Fibroblast of pulmonary artery (primary cell): ENCODE measurements at regions not wholly inside any gene's neighbourhood (a gene's known extent, or its start where the extent isn't known, plus 50 kb on each side); places are given as distances from the start of the nearest gene placed in this dataset.
"Not testable (repeated sequence)": the region's sequence is repeated elsewhere in the genome, so short reads cannot be mapped to it uniquely, and the experiment has no call there.

Experiments
- DNase-seq: peaks from one replicate; pipeline ENCODE4 v3.0.0-alpha.2; 2010; ENCODE audit warnings: low read depth
- H3K4me3 ChIP-seq: replicated peaks from 2 replicates; pipeline ENCODE4 v1.5.1; 2011; ENCODE audit warnings: low read depth, mild to moderate bottlenecking, control low read depth, low read length, moderate library complexity
- CTCF ChIP-seq: IDR thresholded peaks from 2 replicates; pipeline ENCODE4 v1.5.1; 2011; ENCODE audit warnings: mild to moderate bottlenecking, control low read depth, low read length, inconsistent platforms; ENCODE audit errors: missing control alignments

- TF ChIP-seq CTCF, result no peak
Observed at GRCh38 chr13:64078025-64078424, 2662.4 kb upstream of the PCDH20 start.

GRCh38 chr13:64077132-64077835 lies 2661.6 kb upstream of the PCDH20 start:
- DNase-seq, result not testable (repeated sequence)

More at GRCh38 chr13:64078025-64078424, 2662.4 kb upstream of the PCDH20 start:
- no peak for DNase-seq
- no peak overlapping the region for H3K4me3 ChIP-seq

GRCh38 chr13:64075543-64076271 lies 2660.1 kb upstream of the PCDH20 start:
- no peak for DNase-seq
- H3K4me3 ChIP-seq, result no peak overlapping the region
- TF ChIP-seq CTCF, result no peak

More at GRCh38 chr13:64077132-64077835, 2661.6 kb upstream of the PCDH20 start:
- not testable (repeated sequence) for H3K4me3 ChIP-seq

GRCh38 chr13:64074971-64075474 lies 2659.4 kb upstream of the PCDH20 start:
- DNase-seq, result no peak
- no peak for TF ChIP-seq CTCF
- no peak overlapping the region for H3K4me3 ChIP-seq

- no peak for TF ChIP-seq CTCF
- H3K4me3 ChIP-seq, result no peak overlapping the region
- DNase-seq, result no peak
Observed at GRCh38 chr13:64073203-64073602, 2657.6 kb upstream of the PCDH20 start.

GRCh38 chr13:64071352-64071751 lies 2655.7 kb upstream of the PCDH20 start:
- no peak for DNase-seq
- no peak overlapping the region for H3K4me3 ChIP-seq
- TF ChIP-seq CTCF, result no peak

GRCh38 chr13:64069892-64070291 lies 2654.2 kb upstream of the PCDH20 start:
- H3K4me3 ChIP-seq, result no peak overlapping the region
- no peak for DNase-seq
- TF ChIP-seq CTCF, result no peak
